ENCODE measurements at regions not wholly inside any gene's neighbourhood (a gene's known extent, or its start where the extent isn't known, plus 50 kb on each side); places are given as distances from the start of the nearest gene placed in this dataset.

DNA sequence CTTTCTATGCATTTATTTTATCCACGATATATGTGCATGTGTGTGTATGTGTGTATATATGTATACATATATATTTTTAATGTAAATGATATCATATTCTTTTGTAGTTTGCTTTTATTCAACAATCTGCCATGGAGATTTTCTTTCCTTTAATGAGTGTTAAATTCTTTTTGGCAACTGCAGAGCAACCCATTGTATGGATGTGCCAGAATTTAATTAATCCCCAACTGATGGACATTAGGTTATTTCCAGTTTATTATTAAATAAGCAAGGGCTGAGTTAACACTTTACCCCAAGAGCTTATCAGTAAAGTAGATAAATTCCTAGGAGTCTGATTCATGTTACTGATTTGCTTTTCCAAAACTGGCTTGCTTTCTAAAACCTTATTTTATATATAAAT, 58.9 kb upstream of the CD28 start:
- TF ChIP-seq, protein P1, sequence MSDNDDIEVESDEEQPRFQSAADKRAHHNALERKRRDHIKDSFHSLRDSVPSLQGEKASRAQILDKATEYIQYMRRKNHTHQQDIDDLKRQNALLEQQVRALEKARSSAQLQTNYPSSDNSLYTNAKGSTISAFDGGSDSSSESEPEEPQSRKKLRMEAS (IDR thresholded peaks at IDR 0.05), result no peak
- TF ChIP-seq PHF8 (IDR thresholded peaks at IDR 0.05; ENCODE audit: borderline replicate concordance, low read depth), result no peak
- TF ChIP-seq, protein P2, sequence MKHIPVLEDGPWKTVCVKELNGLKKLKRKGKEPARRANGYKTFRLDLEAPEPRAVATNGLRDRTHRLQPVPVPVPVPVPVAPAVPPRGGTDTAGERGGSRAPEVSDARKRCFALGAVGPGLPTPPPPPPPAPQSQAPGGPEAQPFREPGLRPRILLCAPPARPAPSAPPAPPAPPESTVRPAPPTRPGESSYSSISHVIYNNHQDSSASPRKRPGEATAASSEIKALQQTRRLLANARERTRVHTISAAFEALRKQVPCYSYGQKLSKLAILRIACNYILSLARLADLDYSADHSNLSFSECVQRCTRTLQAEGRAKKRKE (CRISPR knock-in tag; IDR thresholded peaks at IDR 0.05; ENCODE audit: low read depth), result no peak
- 0 out of 2 replicates have a peak, but pooled peaks have one; percentile 4 for TF ChIP-seq JUNB (IDR thresholded peaks at IDR 0.05)
- TF ChIP-seq, protein P3, sequence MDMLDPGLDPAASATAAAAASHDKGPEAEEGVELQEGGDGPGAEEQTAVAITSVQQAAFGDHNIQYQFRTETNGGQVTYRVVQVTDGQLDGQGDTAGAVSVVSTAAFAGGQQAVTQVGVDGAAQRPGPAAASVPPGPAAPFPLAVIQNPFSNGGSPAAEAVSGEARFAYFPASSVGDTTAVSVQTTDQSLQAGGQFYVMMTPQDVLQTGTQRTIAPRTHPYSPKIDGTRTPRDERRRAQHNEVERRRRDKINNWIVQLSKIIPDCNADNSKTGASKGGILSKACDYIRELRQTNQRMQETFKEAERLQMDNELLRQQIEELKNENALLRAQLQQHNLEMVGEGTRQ (IDR thresholded peaks at IDR 0.05), result no peak
- ATAC-seq, result no peak
- FAIRE-seq, result no peak
- peak overlapping the region in 1 of 2 experiments; percentile 68; a peak in 3 of 6 replicates for H3K27ac ChIP-seq
- H3K4me3 ChIP-seq, result no peak overlapping the region
- DNase-seq (ENCODE audit: low read depth in 1 of 2, low spot score in 1 of 2), result no peak
- H3K9me3 ChIP-seq, result no peaks in the 10 kb centered on the region
- ChIA-PET CTCF (no interaction called here), POLR2A (interaction anchor here (2.9 kb wide), 1 partner anchor 112 kb away, joined by 12 read pairs; the partner anchor contains the start of gene RAPH1)
- peak overlapping the region; percentile 77 for H3K4me2 ChIP-seq
- 92% methylated on average over 1 of the region's 1 CpG for WGBS (ENCODE audit: missing lambda C conversion rate)
- peaks cover 51% of the 10 kb centered on the region for H3K4me1 ChIP-seq

DNA sequence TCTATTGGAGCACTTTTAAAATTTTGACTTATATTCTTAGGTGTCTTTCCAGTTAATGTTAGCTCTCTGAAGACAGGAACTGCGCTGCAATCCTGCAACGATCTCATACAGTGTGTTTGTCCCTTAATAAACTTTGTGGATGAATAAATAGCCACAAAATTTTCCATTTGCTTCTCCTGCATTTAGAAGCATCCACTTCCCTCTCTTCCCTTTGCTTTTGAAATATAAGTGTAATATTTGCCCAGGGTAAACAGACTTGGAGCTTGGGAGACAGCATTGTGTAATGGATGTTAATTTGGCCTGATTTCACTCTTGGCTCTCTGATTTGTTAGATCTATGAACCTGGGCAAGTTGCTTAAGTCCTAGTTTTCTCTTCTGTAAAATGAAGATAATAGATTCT, 58.2 kb upstream of the CD28 start:
- 3% methylated on average over 2 of the region's 2 CpGs for WGBS (ENCODE audit: missing lambda C conversion rate)
- Histone ChIP-seq H3K4me1 (peaks cover 51% of the 10 kb centered on the region), H3K4me3 (no peak overlapping the region), H3K27ac (peak overlapping the region; percentile 67 to 68), H3K4me2 (peak overlapping the region; percentile 77), H3K9me3 (no peaks in the 10 kb centered on the region)
- peak; percentile 52 to 63; a peak in 5 of 6 replicates for ATAC-seq
- CTCF ChIA-PET, result interaction anchor here (0.7 kb wide), 1 partner anchor 167 kb away, joined by 3 read pairs; no protein-coding TSS in a partner anchor
- TF ChIP-seq, protein P4, sequence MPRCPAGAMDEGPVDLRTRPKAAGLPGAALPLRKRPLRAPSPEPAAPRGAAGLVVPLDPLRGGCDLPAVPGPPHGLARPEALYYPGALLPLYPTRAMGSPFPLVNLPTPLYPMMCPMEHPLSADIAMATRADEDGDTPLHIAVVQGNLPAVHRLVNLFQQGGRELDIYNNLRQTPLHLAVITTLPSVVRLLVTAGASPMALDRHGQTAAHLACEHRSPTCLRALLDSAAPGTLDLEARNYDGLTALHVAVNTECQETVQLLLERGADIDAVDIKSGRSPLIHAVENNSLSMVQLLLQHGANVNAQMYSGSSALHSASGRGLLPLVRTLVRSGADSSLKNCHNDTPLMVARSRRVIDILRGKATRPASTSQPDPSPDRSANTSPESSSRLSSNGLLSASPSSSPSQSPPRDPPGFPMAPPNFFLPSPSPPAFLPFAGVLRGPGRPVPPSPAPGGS (IDR thresholded peaks at IDR 0.05), result no peak; the same call in 2 of the 3 replicates
- no peak for TF ChIP-seq NR3C1 (IDR thresholded peaks at IDR 0.05)
- TF ChIP-seq HOXB5 (CRISPR knock-in tag; IDR thresholded peaks at IDR 0.05), result no peak
- TF ChIP-seq, protein P5, sequence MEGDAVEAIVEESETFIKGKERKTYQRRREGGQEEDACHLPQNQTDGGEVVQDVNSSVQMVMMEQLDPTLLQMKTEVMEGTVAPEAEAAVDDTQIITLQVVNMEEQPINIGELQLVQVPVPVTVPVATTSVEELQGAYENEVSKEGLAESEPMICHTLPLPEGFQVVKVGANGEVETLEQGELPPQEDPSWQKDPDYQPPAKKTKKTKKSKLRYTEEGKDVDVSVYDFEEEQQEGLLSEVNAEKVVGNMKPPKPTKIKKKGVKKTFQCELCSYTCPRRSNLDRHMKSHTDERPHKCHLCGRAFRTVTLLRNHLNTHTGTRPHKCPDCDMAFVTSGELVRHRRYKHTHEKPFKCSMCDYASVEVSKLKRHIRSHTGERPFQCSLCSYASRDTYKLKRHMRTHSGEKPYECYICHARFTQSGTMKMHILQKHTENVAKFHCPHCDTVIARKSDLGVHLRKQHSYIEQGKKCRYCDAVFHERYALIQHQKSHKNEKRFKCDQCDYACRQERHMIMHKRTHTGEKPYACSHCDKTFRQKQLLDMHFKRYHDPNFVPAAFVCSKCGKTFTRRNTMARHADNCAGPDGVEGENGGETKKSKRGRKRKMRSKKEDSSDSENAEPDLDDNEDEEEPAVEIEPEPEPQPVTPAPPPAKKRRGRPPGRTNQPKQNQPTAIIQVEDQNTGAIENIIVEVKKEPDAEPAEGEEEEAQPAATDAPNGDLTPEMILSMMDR (IDR thresholded peaks at IDR 0.05), result no peak
- no peak for TF ChIP-seq POLR2AphosphoS2 (conservative IDR thresholded peaks at IDR 0.05; ENCODE audit: low read length)
- TF ChIP-seq, protein P6, sequence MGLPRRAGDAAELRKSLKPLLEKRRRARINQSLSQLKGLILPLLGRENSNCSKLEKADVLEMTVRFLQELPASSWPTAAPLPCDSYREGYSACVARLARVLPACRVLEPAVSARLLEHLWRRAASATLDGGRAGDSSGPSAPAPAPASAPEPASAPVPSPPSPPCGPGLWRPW (IDR thresholded peaks at IDR 0.05), result peak; percentile 84
- peak; percentile 57; the same call in 1 of the 2 replicates for TF ChIP-seq GATA3 (IDR thresholded peaks at IDR 0.05; ENCODE audit: borderline replicate concordance)
- no peak for TF ChIP-seq SREBF2 (IDR thresholded peaks at IDR 0.05)
- TF ChIP-seq ZC3H11A (IDR thresholded peaks at IDR 0.05), result no peak
- no peak for TF ChIP-seq NPAS2 (CRISPR knock-in tag; IDR thresholded peaks at IDR 0.05; ENCODE audit: borderline replicate concordance)
- peak; percentile 90 to 92 for TF ChIP-seq CEBPB (IDR thresholded peaks at IDR 0.05)
- TF ChIP-seq EP300 (IDR thresholded peaks at IDR 0.05), result peak; percentile 62 to 67; a peak in 3 of 5 replicates
- peak; percentile 29; the same call in 1 of the 3 replicates for TF ChIP-seq SMC3 (IDR thresholded peaks at IDR 0.05)
- no peak for TF ChIP-seq EHF (CRISPR knock-in tag; IDR thresholded peaks at IDR 0.05)
- no peak for TF ChIP-seq TP53 (CRISPR knock-in tag; IDR thresholded peaks at IDR 0.05)
- no peak for TF ChIP-seq FOXS1 (CRISPR knock-in tag; IDR thresholded peaks at IDR 0.05)
- no peak for TF ChIP-seq JUNB (IDR thresholded peaks at IDR 0.05)
- TF ChIP-seq, protein P7, sequence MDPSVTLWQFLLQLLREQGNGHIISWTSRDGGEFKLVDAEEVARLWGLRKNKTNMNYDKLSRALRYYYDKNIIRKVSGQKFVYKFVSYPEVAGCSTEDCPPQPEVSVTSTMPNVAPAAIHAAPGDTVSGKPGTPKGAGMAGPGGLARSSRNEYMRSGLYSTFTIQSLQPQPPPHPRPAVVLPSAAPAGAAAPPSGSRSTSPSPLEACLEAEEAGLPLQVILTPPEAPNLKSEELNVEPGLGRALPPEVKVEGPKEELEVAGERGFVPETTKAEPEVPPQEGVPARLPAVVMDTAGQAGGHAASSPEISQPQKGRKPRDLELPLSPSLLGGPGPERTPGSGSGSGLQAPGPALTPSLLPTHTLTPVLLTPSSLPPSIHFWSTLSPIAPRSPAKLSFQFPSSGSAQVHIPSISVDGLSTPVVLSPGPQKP (IDR thresholded peaks at IDR 0.05; ENCODE audit: low read depth, low read length), result no peak
- TF ChIP-seq CBX2 (IDR thresholded peaks at IDR 0.05; ENCODE audit: borderline replicate concordance, low read depth), result no peak
- TF ChIP-seq FOSB (CRISPR knock-in tag; IDR thresholded peaks at IDR 0.05), result no peak
- TF ChIP-seq JUN (IDR thresholded peaks at IDR 0.05), result 0 out of 5 replicates have a peak, but pooled peaks of 1 of the 2 experiments have one; percentile 39
- peak in 1 of 2 experiments; percentile 42; a peak in 3 of 5 replicates for TF ChIP-seq RAD21 (conservative IDR thresholded peaks at IDR 0.05 in 1 of 2, IDR thresholded peaks at IDR 0.05 in 1 of 2)
- TF ChIP-seq HOXB13 (CRISPR knock-in tag; IDR thresholded peaks at IDR 0.05; ENCODE audit: low read depth), result no peak
- no peak for TF ChIP-seq KDM5A (IDR thresholded peaks at IDR 0.05)
- DNase-seq (ENCODE audit: low read depth in 1 of 2, low spot score in 1 of 2), result peak; percentile 23 to 76
- FAIRE-seq, result no peak
- POLR2A ChIA-PET, result interaction anchor here (0.6 to 2.9 kb wide), 2 partner anchors 113 to 1076 kb away, joined by 3 to 12 read pairs; partner anchors contain the start of gene RAPH1

All from A549 (cell line).